ENCODE measurements at regions not wholly inside any gene's neighbourhood (a gene's known extent, or its start where the extent isn't known, plus 50 kb on each side); places are given as distances from the start of the nearest gene placed in this dataset.

DNA sequence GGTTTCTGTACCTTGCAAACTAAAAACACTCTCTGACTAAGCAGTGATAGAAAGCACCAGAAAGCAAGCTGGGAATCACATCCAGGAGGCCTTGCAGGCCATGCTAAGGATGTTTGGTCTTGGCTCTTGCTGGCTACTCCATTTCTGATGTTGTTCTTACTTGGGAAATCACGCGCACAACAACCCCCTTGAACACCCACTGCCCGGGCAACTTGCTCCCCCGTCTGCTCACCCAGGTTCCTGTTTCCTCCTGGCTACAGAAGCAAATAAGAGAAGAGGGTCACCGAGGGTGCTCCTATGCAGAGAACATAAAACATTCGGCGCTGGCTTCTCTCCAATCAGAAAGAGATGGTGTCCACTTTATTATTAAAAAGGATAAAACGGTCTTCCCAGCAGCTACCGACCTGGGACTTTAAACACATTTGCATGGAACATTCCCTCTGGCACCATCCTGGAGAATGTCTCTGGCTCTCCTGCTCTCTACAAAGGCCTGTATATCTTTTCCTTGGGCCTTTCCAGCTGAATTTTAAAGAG, 271.2 kb upstream of the RPL38 start:
- Histone ChIP-seq H2AFZ (ENCODE audit: low read length) (no peak overlapping the region), H3K36me3 (replicated peaks in 1 of 2; ENCODE audit: control insufficient read depth in 1 of 2, insufficient read depth in 2 of 2, low read length in 2 of 2) (no peaks in the 10 kb centered on the region), H3K4me3 (replicated peaks in 1 of 3; ENCODE audit: insufficient read depth in 1 of 3, low read depth in 2 of 3, low read length in 3 of 3) (no peak overlapping the region), H3K9ac (ENCODE audit: insufficient read depth, low read depth, low read length) (no peak overlapping the region), H3K9me3 (ENCODE audit: low read length) (no peaks in the 10 kb centered on the region), H3K27me3 (ENCODE audit: control insufficient read depth in 1 of 2, insufficient read depth in 2 of 2, low read length in 2 of 2) (peaks cover 0 to 33% of the 10 kb centered on the region in 2 experiments; a peak in 3 of 5 replicates), H3K27ac (ENCODE audit: extremely low read length, insufficient read depth, low read length) (no peak overlapping the region), H3K79me2 (ENCODE audit: insufficient read depth, low read length) (no peaks in the 10 kb centered on the region), H4K20me1 (ENCODE audit: insufficient read depth, low read length) (no peaks in the 10 kb centered on the region), H3K4me2 (ENCODE audit: low read depth, low read length) (no peak overlapping the region), H3K4me1 (ENCODE audit: insufficient read depth, low read length) (peaks cover 9% of the 10 kb centered on the region)
- CTCF ChIA-PET (ENCODE audit: low intra/inter-chr PET ratio, low total read pairs), result no interaction called here
- DNase-seq (ENCODE audit: low spot score), result no peak
- POLR2A ChIA-PET, result no interaction called here
- WGBS (ENCODE audit: low lambda C conversion rate), result 37% methylated on average over 9 of the region's 9 CpGs
- no peak for ATAC-seq
- in situ Hi-C loops (cut with HindIII; ENCODE audit: extremely low pct_ligation_motif_present, low pct_unique_long_range_greater_than_20kb), result no loop called here
- no TSS peak for BruUV-seq (replicated peaks)
- intact Hi-C loops (cut with micrococcal nuclease; ENCODE audit: unreplicated experiment), result no loop called here
- no peak for FAIRE-seq
- no peak for TF ChIP-seq ISL2 (CRISPR knock-in tag; IDR thresholded peaks at IDR 0.05)
- TF ChIP-seq ZNF557 (CRISPR knock-in tag; IDR thresholded peaks at IDR 0.05), result no peak
- TF ChIP-seq ONECUT2 (CRISPR knock-in tag; IDR thresholded peaks at IDR 0.05), result no peak
- no peak for TF ChIP-seq KLF6 (CRISPR knock-in tag; IDR thresholded peaks at IDR 0.05)
- TF ChIP-seq CBX2 (IDR thresholded peaks at IDR 0.05; ENCODE audit: low read depth, low read length), result no peak
- TF ChIP-seq CBX2 (CRISPR knock-in tag; IDR thresholded peaks at IDR 0.05; ENCODE audit: low read depth), result no peak
- TF ChIP-seq, protein P1, sequence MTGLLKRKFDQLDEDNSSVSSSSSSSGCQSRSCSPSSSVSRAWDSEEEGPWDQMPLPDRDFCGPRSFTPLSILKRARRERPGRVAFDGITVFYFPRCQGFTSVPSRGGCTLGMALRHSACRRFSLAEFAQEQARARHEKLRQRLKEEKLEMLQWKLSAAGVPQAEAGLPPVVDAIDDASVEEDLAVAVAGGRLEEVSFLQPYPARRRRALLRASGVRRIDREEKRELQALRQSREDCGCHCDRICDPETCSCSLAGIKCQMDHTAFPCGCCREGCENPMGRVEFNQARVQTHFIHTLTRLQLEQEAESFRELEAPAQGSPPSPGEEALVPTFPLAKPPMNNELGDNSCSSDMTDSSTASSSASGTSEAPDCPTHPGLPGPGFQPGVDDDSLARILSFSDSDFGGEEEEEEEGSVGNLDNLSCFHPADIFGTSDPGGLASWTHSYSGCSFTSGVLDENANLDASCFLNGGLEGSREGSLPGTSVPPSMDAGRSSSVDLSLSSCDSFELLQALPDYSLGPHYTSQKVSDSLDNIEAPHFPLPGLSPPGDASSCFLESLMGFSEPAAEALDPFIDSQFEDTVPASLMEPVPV (CRISPR knock-in tag; IDR thresholded peaks at IDR 0.05), result no peak
- no peak for TF ChIP-seq ZNF207 (IDR thresholded peaks at IDR 0.05; ENCODE audit: borderline replicate concordance)
- TF ChIP-seq FOSL1 (CRISPR knock-in tag; IDR thresholded peaks at IDR 0.05; ENCODE audit: borderline replicate concordance), result no peak
- no peak for TF ChIP-seq KDM6A (CRISPR knock-in tag; IDR thresholded peaks at IDR 0.05; ENCODE audit: low read depth)
- no peak for TF ChIP-seq ZNF552 (CRISPR knock-in tag; IDR thresholded peaks at IDR 0.05; ENCODE audit: borderline replicate concordance)
- TF ChIP-seq MAFF (IDR thresholded peaks at IDR 0.05; ENCODE audit: low read depth, low read length), result no peak
- no peak for TF ChIP-seq ZNF563 (CRISPR knock-in tag; IDR thresholded peaks at IDR 0.05)
- TF ChIP-seq KAT7 (CRISPR knock-in tag; IDR thresholded peaks at IDR 0.05; ENCODE audit: borderline replicate concordance), result no peak
- no peak for TF ChIP-seq ZNF558 (CRISPR knock-in tag; IDR thresholded peaks at IDR 0.05; ENCODE audit: borderline replicate concordance)
- TF ChIP-seq UBTF (CRISPR knock-in tag; IDR thresholded peaks at IDR 0.05), result no peak

Data from HepG2 (cell line).